GM23338 (cell line): ENCODE measurements at regions not wholly inside any gene's neighbourhood (a gene's known extent, or its start where the extent isn't known, plus 50 kb on each side); places are given as distances from the start of the nearest gene placed in this dataset.

Experiments used
- EZH2 ChIP-seq: fragments of 200-600 bp; sonication (generic); IDR thresholded peaks from one replicate; pipeline ENCODE4 v1.8.0; 2017; ENCODE audit warnings: antibody characterized with exemption, mild to moderate bottlenecking, low read depth; ENCODE audit not compliant: unreplicated experiment
- EZH2phosphoT487 ChIP-seq: fragments of 200-600 bp; sonication (generic); IDR thresholded peaks from one replicate; pipeline ENCODE4 v1.8.1; 2018; ENCODE audit warnings: antibody characterized with exemption; ENCODE audit not compliant: unreplicated experiment
- JUNB ChIP-seq: IDR thresholded peaks from one replicate; pipeline ENCODE4 v1.6.1; 2016; ENCODE audit warnings: antibody characterized with exemption; ENCODE audit not compliant: unreplicated experiment
- POLR2AphosphoS5 ChIP-seq: IDR thresholded peaks from 2 replicates; pipeline ENCODE4 v1.6.1; 2016; ENCODE audit warnings: antibody characterized with exemption, low read depth
- REST ChIP-seq: IDR thresholded peaks from one replicate; pipeline ENCODE4 v1.6.1; 2018; ENCODE audit warnings: antibody characterized with exemption; ENCODE audit not compliant: unreplicated experiment
- TF ChIP-seq, protein P1 (sequence below), 2 experiments: fragments of 200-600 bp in 1 of 2; sonication (generic) in 1 of 2; conservative IDR thresholded peaks; 2 replicates each; pipeline versions ENCODE4 v1.5.1 to v1.6.1; 2016 to 2017; ENCODE audit warnings: antibody characterized with exemption in 2 of 2, low read depth in 2 of 2, mild to moderate bottlenecking in 2 of 2, moderate library complexity in 1 of 2
- TF ChIP-seq, protein P2 (sequence below): IDR thresholded peaks from 2 replicates; pipeline ENCODE4 v1.6.1; 2016; ENCODE audit warnings: antibody characterized with exemption

DNA sequence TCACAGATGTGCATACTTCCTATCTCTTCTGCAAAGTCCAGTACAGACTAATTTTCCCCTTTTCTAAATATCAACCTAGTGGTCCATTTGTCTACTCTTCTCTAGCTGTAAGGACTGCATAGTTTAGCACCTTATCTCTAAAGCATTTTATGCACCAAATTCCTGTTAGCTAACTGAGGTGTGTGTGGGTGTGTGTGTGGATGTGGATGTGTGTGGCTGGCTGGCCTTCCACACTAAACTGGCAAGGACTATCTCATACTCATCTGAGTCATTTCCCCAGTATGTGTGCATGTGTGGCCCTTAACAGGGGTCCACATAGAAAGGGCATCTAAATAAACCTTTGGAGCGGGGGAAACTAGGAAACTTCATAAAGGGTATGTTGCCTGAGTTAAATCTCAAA lies 139.6 kb downstream of the TTC32 start:
- TF ChIP-seq REST (no peak), EZH2 (no peak), JUNB (no peak), POLR2AphosphoS5 (no peak), EZH2phosphoT487 (no peak)
- TF ChIP-seq, protein P1, sequence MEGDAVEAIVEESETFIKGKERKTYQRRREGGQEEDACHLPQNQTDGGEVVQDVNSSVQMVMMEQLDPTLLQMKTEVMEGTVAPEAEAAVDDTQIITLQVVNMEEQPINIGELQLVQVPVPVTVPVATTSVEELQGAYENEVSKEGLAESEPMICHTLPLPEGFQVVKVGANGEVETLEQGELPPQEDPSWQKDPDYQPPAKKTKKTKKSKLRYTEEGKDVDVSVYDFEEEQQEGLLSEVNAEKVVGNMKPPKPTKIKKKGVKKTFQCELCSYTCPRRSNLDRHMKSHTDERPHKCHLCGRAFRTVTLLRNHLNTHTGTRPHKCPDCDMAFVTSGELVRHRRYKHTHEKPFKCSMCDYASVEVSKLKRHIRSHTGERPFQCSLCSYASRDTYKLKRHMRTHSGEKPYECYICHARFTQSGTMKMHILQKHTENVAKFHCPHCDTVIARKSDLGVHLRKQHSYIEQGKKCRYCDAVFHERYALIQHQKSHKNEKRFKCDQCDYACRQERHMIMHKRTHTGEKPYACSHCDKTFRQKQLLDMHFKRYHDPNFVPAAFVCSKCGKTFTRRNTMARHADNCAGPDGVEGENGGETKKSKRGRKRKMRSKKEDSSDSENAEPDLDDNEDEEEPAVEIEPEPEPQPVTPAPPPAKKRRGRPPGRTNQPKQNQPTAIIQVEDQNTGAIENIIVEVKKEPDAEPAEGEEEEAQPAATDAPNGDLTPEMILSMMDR (conservative IDR thresholded peaks at IDR 0.05; ENCODE audit: low read depth in 2 of 2), result no peak
- TF ChIP-seq, protein P2, sequence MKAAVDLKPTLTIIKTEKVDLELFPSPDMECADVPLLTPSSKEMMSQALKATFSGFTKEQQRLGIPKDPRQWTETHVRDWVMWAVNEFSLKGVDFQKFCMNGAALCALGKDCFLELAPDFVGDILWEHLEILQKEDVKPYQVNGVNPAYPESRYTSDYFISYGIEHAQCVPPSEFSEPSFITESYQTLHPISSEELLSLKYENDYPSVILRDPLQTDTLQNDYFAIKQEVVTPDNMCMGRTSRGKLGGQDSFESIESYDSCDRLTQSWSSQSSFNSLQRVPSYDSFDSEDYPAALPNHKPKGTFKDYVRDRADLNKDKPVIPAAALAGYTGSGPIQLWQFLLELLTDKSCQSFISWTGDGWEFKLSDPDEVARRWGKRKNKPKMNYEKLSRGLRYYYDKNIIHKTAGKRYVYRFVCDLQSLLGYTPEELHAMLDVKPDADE, result no peak
